SK-N-SH (cell line): ENCODE measurements at regions not wholly inside any gene's neighbourhood (a gene's known extent, or its start where the extent isn't known, plus 50 kb on each side); places are given as distances from the start of the nearest gene placed in this dataset.

Experiments
- CTCF ChIA-PET: fragments of 300-600, 350-600 bp; formaldehyde crosslinking; extraction: SDS; loops from one replicate; lab custom pipeline; 2021; lab: Yijun Ruan, JAX
- POLR2A ChIA-PET: fragments of 350-600 bp; sonication (Branson Sonifier 250); formaldehyde crosslinking; extraction: SDS; loops from one replicate; lab custom pipeline; 2020; ENCODE audit warnings: antibody characterized with exemption, inconsistent platforms; lab: Yijun Ruan, JAX
- DNase-seq: peaks from one replicate; pipeline ENCODE4 v3.0.0; 2012
- H2AFZ ChIP-seq: fragments of 200-600 bp; sonication (generic); 2 replicates; pipeline ENCODE4 v1.8.1; 2016; ENCODE audit warnings: antibody characterized with exemption, mild to moderate bottlenecking, low read depth
- H3F3A ChIP-seq: fragments of 200-600 bp; sonication (generic); replicated peaks from 2 replicates; pipeline ENCODE3; 2016; ENCODE audit warnings: antibody characterized with exemption, mild to moderate bottlenecking; ENCODE audit not compliant: insufficient read depth
- H3K27ac ChIP-seq, 2 experiments: fragments of 200-500 bp in 1 of 2; fragments of 200-600 bp in 1 of 2; sonication (Bioruptor generic) in 1 of 2; sonication (generic), shearing (Covaris generic) in 1 of 2; 2 replicates each; pipeline versions ENCODE4 v1.5.1 to v1.6.1; 2014 to 2016; ENCODE audit warnings: low read depth in 2 of 2, inconsistent platforms in 1 of 2, low read length in 1 of 2, mild to moderate bottlenecking in 1 of 2, mixed read lengths in 1 of 2
- H3K27me3 ChIP-seq: fragments of 200-600 bp; sonication (generic), shearing (Covaris generic); 2 replicates; pipeline ENCODE4 v1.6.1; 2016; ENCODE audit warnings: mixed run types; ENCODE audit not compliant: insufficient read depth
- H3K36me3 ChIP-seq, 2 experiments: fragments of 200-500 bp in 1 of 2; fragments of 200-600 bp in 1 of 2; sonication (Bioruptor generic) in 1 of 2; sonication (generic) in 1 of 2; replicated peaks in 1 of 2; 2 replicates each; pipeline versions ENCODE3 to v1.5.1; 2014 to 2016; ENCODE audit warnings: low read length in 1 of 2, mild to moderate bottlenecking in 1 of 2; ENCODE audit not compliant: insufficient read depth in 2 of 2, control insufficient read depth in 1 of 2
- H3K4me1 ChIP-seq, 2 experiments: fragments of 200-500 bp in 1 of 2; fragments of 200-600 bp in 1 of 2; sonication (Bioruptor generic) in 1 of 2; sonication (generic), shearing (Covaris generic) in 1 of 2; 2 replicates each; pipeline versions ENCODE4 v1.5.1 to v1.6.1; 2014 to 2016; ENCODE audit warnings: low read depth in 1 of 2, low read length in 1 of 2, mixed run types in 1 of 2; ENCODE audit not compliant: insufficient read depth in 2 of 2, control insufficient read depth in 1 of 2
- H3K4me2 ChIP-seq: fragments of 200-600 bp; sonication (generic), shearing (Covaris generic); 2 replicates; pipeline ENCODE4 v1.6.1; 2017; ENCODE audit warnings: mixed run types
- H3K4me3 ChIP-seq, 2 experiments: fragments of 200-500 bp in 1 of 2; fragments of 200-600 bp in 1 of 2; sonication (Bioruptor generic) in 1 of 2; sonication (generic), shearing (Covaris generic) in 1 of 2; 2 replicates each; pipeline versions ENCODE4 v1.5.1 to v1.8.1; 2014 to 2016; ENCODE audit warnings: low read depth in 2 of 2, inconsistent platforms in 1 of 2, low read length in 1 of 2, mild to moderate bottlenecking in 1 of 2, mixed read lengths in 1 of 2, moderate library complexity in 1 of 2
- H3K79me2 ChIP-seq: fragments of 200-600 bp; sonication (generic); 2 replicates; pipeline ENCODE4 v1.8.1; 2017; ENCODE audit warnings: mild to moderate bottlenecking; ENCODE audit not compliant: insufficient read depth
- H3K9ac ChIP-seq: fragments of 200-600 bp; sonication (generic); 2 replicates; pipeline ENCODE4 v1.6.1; 2017; ENCODE audit warnings: mixed run types
- H3K9me2 ChIP-seq: fragments of 200-600 bp; sonication (generic); 2 replicates; pipeline ENCODE4 v1.6.1; 2017; ENCODE audit warnings: mixed run types
- H3K9me3 ChIP-seq: fragments of 200-600 bp; sonication (generic); 2 replicates; pipeline ENCODE4 v1.6.1; 2017; ENCODE audit warnings: mixed run types, mild to moderate bottlenecking, moderate library complexity
- H4K20me1 ChIP-seq: fragments of 200-600 bp; sonication (generic); 2 replicates; pipeline ENCODE4 v1.6.1; 2017; ENCODE audit warnings: mild to moderate bottlenecking, mixed run types; ENCODE audit not compliant: insufficient read depth
- CHD2 ChIP-seq: fragments of 150-350 bp; IDR thresholded peaks from 2 replicates; pipeline ENCODE4 v1.6.1; 2018; ENCODE audit warnings: low read length; ENCODE audit not compliant: partially characterized antibody
- FOXJ3 ChIP-seq: sonication (generic); formaldehyde crosslinking; IDR thresholded peaks from 2 replicates; pipeline ENCODE4 v1.5.1; 2020; ENCODE audit warnings: mild to moderate bottlenecking, missing genetic modification reagents
- FOXM1 ChIP-seq: IDR thresholded peaks from 2 replicates; pipeline ENCODE4 v1.4.0; 2012; ENCODE audit warnings: low read depth, mild to moderate bottlenecking
- GABPA ChIP-seq: IDR thresholded peaks from 2 replicates; pipeline ENCODE4 v1.4.0; 2012; ENCODE audit warnings: low read depth, mild to moderate bottlenecking
- JUND ChIP-seq: IDR thresholded peaks from 2 replicates; pipeline ENCODE4 v1.4.0; 2012
- MEF2A ChIP-seq: IDR thresholded peaks from 2 replicates; pipeline ENCODE4 v1.4.0; 2012; ENCODE audit warnings: low read depth, borderline replicate concordance
- RFX5 ChIP-seq: IDR thresholded peaks from 2 replicates; pipeline ENCODE4 v1.6.1; 2012; ENCODE audit warnings: mild to moderate bottlenecking, improper control_type of control experiment, low read length
- RXRA ChIP-seq: IDR thresholded peaks from 2 replicates; pipeline ENCODE4 v1.4.0; 2012; ENCODE audit warnings: low read depth, mild to moderate bottlenecking, borderline replicate concordance
- SIN3A ChIP-seq: IDR thresholded peaks from 2 replicates; pipeline ENCODE4 v1.6.1; 2012; ENCODE audit warnings: low read depth, mild to moderate bottlenecking, low read length, moderate library complexity, borderline replicate concordance
- SMC3 ChIP-seq: IDR thresholded peaks from 2 replicates; pipeline ENCODE4 v1.6.1; 2012; ENCODE audit warnings: low read depth, low read length, improper control_type of control experiment
- TAF1 ChIP-seq: IDR thresholded peaks from 2 replicates; pipeline ENCODE4 v1.6.1; 2012; ENCODE audit warnings: low read depth, mild to moderate bottlenecking, low read length, moderate library complexity, borderline replicate concordance
- TCF12 ChIP-seq: IDR thresholded peaks from 2 replicates; pipeline ENCODE4 v1.4.0; 2012
- YY1 ChIP-seq: IDR thresholded peaks from 2 replicates; pipeline ENCODE4 v1.4.0; 2012; ENCODE audit warnings: low read depth, mild to moderate bottlenecking
- WGBS: methylation state at CpG from one replicate; pipeline ENCODE4 v1.1.6; 2017; ENCODE audit warnings: low lambda C conversion rate; 5-methylcytosine and 5-hydroxymethylcytosine counted together
- TF ChIP-seq, protein P1 (sequence below): fragments of 150-350 bp; IDR thresholded peaks from 2 replicates; pipeline ENCODE4 v1.6.1; 2016; ENCODE audit warnings: mild to moderate bottlenecking, low read depth, low read length
- TF ChIP-seq, protein P2 (sequence below): fragments of 200-600 bp; sonication (generic); IDR thresholded peaks from 2 replicates; pipeline ENCODE4 v1.6.1; 2017; ENCODE audit warnings: antibody characterized with exemption, mild to moderate bottlenecking, moderate library complexity
- TF ChIP-seq, protein P3 (sequence below): IDR thresholded peaks from 2 replicates; pipeline ENCODE4 v1.4.0; 2012; ENCODE audit warnings: low read depth, borderline replicate concordance
- TF ChIP-seq, protein P4 (sequence below): IDR thresholded peaks from 2 replicates; pipeline ENCODE4 v1.4.0; 2012; ENCODE audit warnings: low read depth

DNA sequence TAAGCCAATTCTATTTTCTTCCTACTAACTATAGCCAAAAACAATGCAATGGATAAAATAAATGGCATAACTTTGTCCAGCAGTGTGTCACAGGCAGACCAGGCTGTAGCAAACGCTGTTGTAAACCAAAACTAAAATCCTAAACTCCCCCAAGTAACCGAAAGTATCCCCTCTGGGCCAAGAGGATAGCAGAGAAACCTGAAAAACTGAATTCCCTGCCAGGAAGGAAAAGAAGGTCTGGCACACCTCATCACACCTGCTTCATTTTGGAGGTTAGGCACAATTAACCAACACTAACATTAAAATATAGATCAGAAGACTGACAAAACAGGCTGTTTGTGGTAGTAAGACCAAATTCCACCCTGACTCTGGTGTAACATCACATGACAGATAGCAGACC is 356.8 kb upstream of the C1orf87 start:
- Histone ChIP-seq H3F3A (no peaks in the 10 kb centered on the region), H4K20me1 (no peaks in the 10 kb centered on the region), H3K9me3 (no peaks in the 10 kb centered on the region), H3K4me2 (no peak overlapping the region), H3K9ac (no peak overlapping the region), H3K4me3 (no peak overlapping the region), H3K36me3 (no peaks in the 10 kb centered on the region), H3K9me2 (no peaks in the 10 kb centered on the region), H3K4me1 (no peaks in the 10 kb centered on the region; a peak in 1 of 4 replicates), H3K27me3 (no peaks in the 10 kb centered on the region), H2AFZ (no peak overlapping the region), H3K79me2 (no peaks in the 10 kb centered on the region), H3K27ac (no peak overlapping the region)
- DNase-seq, result no peak
- 16% methylated on average over 2 of the region's 2 CpGs for WGBS
- CTCF ChIA-PET, result no interaction called here
- POLR2A ChIA-PET, result no interaction called here
- TF ChIP-seq, protein P1, sequence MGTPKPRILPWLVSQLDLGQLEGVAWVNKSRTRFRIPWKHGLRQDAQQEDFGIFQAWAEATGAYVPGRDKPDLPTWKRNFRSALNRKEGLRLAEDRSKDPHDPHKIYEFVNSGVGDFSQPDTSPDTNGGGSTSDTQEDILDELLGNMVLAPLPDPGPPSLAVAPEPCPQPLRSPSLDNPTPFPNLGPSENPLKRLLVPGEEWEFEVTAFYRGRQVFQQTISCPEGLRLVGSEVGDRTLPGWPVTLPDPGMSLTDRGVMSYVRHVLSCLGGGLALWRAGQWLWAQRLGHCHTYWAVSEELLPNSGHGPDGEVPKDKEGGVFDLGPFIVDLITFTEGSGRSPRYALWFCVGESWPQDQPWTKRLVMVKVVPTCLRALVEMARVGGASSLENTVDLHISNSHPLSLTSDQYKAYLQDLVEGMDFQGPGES, result no peak
- no peak for TF ChIP-seq GABPA
- TF ChIP-seq RFX5, result no peak
- TF ChIP-seq FOXJ3, result no peak
- TF ChIP-seq FOXM1, result no peak
- no peak for TF ChIP-seq RXRA
- TF ChIP-seq, all 33 proteins: peak for 0

DNA sequence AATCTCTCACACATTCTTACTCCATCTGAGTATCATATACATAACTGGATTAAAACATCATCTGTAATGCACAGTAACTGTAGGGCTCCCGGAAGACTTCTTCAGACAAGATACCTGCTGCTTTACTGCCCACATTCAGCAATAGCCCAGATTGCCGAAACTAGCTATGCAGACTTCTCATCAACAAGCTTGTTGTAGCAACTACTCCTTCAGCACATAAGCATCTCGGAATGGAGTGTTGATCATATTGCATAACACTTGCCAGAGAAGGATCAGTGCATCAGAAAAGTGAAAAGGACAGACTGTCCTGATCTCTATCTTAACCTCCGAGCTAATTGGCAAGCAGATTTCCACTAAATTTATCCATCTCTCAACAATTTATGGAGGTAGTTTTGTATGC is 354.6 kb upstream of the C1orf87 start:
- no peak overlapping the region for H3K4me3 ChIP-seq
- ChIA-PET POLR2A (no interaction called here), CTCF (interaction anchor here (0.6 kb wide), 1 partner anchor 156 kb away, joined by 4 read pairs; no protein-coding TSS in a partner anchor)
- no peaks in the 10 kb centered on the region for H3K9me3 ChIP-seq
- 47% methylated on average over 4 of the region's 4 CpGs for WGBS
- H3K27me3 ChIP-seq, result no peaks in the 10 kb centered on the region
- H3K4me1 ChIP-seq, result no peaks in the 10 kb centered on the region; a peak in 1 of 4 replicates
- H3K9me2 ChIP-seq, result no peaks in the 10 kb centered on the region
- no peaks in the 10 kb centered on the region for H4K20me1 ChIP-seq
- H2AFZ ChIP-seq, result no peak overlapping the region
- no peaks in the 10 kb centered on the region for H3F3A ChIP-seq
- DNase-seq, result no peak
- TF ChIP-seq RFX5, result no peak
- TF ChIP-seq, protein P2, sequence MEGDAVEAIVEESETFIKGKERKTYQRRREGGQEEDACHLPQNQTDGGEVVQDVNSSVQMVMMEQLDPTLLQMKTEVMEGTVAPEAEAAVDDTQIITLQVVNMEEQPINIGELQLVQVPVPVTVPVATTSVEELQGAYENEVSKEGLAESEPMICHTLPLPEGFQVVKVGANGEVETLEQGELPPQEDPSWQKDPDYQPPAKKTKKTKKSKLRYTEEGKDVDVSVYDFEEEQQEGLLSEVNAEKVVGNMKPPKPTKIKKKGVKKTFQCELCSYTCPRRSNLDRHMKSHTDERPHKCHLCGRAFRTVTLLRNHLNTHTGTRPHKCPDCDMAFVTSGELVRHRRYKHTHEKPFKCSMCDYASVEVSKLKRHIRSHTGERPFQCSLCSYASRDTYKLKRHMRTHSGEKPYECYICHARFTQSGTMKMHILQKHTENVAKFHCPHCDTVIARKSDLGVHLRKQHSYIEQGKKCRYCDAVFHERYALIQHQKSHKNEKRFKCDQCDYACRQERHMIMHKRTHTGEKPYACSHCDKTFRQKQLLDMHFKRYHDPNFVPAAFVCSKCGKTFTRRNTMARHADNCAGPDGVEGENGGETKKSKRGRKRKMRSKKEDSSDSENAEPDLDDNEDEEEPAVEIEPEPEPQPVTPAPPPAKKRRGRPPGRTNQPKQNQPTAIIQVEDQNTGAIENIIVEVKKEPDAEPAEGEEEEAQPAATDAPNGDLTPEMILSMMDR, result no peak
- no peak for TF ChIP-seq FOXJ3
- TF ChIP-seq SIN3A, result no peak
- no peak for TF ChIP-seq TCF12
- no peak for TF ChIP-seq RXRA
- TF ChIP-seq, protein P3, sequence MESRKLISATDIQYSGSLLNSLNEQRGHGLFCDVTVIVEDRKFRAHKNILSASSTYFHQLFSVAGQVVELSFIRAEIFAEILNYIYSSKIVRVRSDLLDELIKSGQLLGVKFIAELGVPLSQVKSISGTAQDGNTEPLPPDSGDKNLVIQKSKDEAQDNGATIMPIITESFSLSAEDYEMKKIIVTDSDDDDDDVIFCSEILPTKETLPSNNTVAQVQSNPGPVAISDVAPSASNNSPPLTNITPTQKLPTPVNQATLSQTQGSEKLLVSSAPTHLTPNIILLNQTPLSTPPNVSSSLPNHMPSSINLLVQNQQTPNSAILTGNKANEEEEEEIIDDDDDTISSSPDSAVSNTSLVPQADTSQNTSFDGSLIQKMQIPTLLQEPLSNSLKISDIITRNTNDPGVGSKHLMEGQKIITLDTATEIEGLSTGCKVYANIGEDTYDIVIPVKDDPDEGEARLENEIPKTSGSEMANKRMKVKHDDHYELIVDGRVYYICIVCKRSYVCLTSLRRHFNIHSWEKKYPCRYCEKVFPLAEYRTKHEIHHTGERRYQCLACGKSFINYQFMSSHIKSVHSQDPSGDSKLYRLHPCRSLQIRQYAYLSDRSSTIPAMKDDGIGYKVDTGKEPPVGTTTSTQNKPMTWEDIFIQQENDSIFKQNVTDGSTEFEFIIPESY, result no peak
- TF ChIP-seq MEF2A, result no peak
- no peak for TF ChIP-seq SMC3
- no peak for TF ChIP-seq TAF1
- TF ChIP-seq JUND, result no peak
- no peak for TF ChIP-seq YY1
- TF ChIP-seq CHD2, result no peak
- TF ChIP-seq, protein P4, sequence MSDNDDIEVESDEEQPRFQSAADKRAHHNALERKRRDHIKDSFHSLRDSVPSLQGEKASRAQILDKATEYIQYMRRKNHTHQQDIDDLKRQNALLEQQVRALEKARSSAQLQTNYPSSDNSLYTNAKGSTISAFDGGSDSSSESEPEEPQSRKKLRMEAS, result no peak
- H3K36me3 ChIP-seq, result no peaks in the 10 kb centered on the region
- no peak overlapping the region for H3K27ac ChIP-seq
- H3K79me2 ChIP-seq, result no peaks in the 10 kb centered on the region
- no peak overlapping the region for H3K4me2 ChIP-seq
- no peak overlapping the region for H3K9ac ChIP-seq
